ENCODE measurements at regions not wholly inside any gene's neighbourhood (a gene's known extent, or its start where the extent isn't known, plus 50 kb on each side); places are given as distances from the start of the nearest gene placed in this dataset.

DNA sequence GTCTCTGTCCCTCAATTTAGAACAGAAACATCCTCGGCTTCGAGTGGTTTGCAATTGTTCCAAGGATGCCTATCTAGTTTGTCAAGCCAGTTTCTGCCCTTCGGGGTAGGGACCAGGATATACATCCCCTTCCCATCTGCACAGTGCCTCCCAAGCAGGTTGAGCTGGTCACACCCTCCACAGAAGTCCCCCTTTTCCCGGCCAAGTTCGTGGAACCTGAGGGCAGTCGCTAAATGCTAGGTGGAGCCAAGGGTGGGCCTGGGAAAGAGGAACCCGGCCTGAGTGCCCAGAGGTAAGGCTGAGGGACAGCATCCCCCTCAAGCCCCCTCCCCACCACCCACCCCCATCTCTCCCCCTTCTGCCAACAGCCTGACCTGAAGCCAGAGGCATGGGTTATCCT, 62.4 kb upstream of the NANOS1 start:
- TF ChIP-seq, protein P1, sequence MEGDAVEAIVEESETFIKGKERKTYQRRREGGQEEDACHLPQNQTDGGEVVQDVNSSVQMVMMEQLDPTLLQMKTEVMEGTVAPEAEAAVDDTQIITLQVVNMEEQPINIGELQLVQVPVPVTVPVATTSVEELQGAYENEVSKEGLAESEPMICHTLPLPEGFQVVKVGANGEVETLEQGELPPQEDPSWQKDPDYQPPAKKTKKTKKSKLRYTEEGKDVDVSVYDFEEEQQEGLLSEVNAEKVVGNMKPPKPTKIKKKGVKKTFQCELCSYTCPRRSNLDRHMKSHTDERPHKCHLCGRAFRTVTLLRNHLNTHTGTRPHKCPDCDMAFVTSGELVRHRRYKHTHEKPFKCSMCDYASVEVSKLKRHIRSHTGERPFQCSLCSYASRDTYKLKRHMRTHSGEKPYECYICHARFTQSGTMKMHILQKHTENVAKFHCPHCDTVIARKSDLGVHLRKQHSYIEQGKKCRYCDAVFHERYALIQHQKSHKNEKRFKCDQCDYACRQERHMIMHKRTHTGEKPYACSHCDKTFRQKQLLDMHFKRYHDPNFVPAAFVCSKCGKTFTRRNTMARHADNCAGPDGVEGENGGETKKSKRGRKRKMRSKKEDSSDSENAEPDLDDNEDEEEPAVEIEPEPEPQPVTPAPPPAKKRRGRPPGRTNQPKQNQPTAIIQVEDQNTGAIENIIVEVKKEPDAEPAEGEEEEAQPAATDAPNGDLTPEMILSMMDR (IDR thresholded peaks at IDR 0.05): no peak
- peak; percentile 33 for DNase-seq (ENCODE audit: low spot score)

DNA sequence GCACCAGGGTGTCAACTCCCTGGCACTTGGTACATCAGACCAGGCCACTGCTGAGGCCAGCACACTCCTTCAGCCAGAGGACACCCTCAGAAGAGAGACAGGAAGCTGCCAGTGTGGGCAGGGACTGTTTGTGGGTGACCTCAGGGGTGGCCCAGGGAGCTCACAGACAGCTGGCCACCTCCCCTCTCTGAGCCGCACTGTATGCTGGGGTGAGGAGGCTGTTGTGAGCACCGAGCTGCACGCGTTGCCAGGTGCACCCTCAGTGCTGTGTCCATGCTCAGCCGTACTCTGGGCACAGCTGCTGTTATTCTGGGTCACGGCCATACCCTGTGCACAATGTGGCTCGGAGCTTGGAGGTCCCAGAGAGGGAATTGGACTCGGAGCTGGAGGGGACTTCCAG, 61.5 kb upstream of the NANOS1 start:
- DNase-seq (ENCODE audit: low spot score): peak; percentile 47
- TF ChIP-seq, protein P1 (IDR thresholded peaks at IDR 0.05): no peak
- H3K27ac ChIP-seq: no peak overlapping the region
- H3K4me3 ChIP-seq: no peak overlapping the region

More for the DNA sequence above, 62.4 kb upstream of the NANOS1 start:
- Histone ChIP-seq H3K4me3 (no peak overlapping the region), H3K27ac (no peak overlapping the region)

DNA sequence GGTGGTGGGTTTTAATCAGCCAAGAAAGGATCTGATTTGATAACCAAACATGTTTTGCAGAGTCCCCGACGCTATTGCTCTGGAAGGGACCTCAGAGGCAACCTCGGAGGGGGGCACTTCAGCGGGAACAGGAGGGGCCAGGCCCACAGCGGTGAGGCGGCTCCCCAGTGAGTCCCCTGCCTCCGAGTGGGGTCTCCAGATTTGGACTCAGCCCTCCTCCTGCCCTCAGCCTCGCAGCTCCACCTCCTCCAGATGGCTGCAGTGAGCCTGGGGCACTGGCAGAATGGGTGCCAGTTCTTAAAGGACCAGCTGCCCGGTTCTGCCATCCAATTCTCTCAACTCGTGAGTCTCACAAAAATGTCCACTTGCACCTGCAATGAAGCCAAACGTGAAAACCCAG, 61.0 kb upstream of the NANOS1 start:
- TF ChIP-seq, protein P1 (IDR thresholded peaks at IDR 0.05): no peak
- Histone ChIP-seq H3K27ac (no peak overlapping the region), H3K4me3 (no peak overlapping the region)
- DNase-seq (ENCODE audit: low spot score): peak; percentile 56

DNA sequence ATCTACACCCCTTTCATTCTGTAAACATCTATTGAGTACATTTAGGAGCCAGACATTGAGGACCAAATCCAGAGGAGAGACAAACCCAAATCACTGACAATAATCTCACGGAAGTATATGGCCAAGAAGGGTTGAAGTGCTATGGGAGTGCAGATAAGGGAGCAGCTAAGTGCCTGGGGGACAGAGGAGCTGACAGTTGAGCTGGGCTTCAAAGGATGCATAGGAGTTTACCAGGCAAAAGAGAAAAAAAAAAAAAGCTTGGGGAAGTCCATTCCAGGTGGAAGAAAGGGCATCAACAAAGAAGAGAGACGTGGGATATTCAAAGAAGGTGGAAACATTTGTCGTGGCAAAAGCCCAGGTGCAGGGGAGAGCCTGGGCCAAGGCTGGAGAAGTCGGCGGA, 60.5 kb upstream of the NANOS1 start:
- TF ChIP-seq, protein P1 (IDR thresholded peaks at IDR 0.05): no peak
- DNase-seq (ENCODE audit: low spot score): peak; percentile 17
- H3K27ac ChIP-seq: no peak overlapping the region
- H3K4me3 ChIP-seq: no peak overlapping the region

DNA sequence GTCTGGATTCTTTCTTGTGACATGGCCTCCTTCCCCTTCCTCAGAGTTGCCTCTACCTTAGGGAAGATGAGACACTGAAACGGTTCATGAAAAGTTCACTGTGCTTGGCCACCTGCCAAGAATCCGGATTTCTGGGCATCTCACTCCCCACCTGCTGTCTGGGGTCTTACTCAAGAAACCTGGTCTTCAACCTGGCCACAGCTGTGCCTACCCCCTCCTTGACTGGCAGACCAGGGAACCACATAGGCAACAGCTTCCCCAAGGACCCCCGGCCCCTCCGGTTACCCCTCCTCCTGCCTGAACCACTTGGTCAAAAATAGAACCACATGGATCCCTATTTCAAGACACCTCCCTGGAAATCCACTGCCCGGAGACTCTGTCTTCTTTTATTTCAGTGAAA, 58.7 kb upstream of the NANOS1 start:
- DNase-seq (ENCODE audit: low spot score): peak; percentile 50
- Histone ChIP-seq H3K4me3 (no peak overlapping the region), H3K27ac (no peak overlapping the region)
- TF ChIP-seq, protein P1 (IDR thresholded peaks at IDR 0.05): no peak

DNA sequence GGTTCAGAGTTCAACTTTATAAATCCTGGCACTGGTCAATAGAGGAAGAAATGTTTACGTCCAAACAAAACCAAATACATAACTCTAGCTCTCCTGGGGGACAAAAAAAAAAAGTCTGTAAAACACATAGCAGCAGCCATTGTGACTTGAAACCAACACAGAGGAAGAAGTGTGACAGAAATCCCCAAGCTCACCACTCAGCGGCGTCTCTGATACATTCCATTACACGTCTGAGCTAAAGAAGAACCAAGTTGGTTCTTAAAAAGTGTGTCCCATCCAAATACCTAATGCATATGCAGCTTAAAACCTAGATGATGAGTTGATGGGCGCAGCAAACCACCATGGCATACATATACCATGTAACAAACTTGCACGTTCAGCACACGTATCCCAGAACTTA, 58.3 kb upstream of the NANOS1 start:
- DNase-seq (ENCODE audit: low spot score): peak; percentile 19
- TF ChIP-seq, protein P1 (IDR thresholded peaks at IDR 0.05): no peak
- Histone ChIP-seq H3K27ac (no peak overlapping the region), H3K4me3 (no peak overlapping the region)

DNA sequence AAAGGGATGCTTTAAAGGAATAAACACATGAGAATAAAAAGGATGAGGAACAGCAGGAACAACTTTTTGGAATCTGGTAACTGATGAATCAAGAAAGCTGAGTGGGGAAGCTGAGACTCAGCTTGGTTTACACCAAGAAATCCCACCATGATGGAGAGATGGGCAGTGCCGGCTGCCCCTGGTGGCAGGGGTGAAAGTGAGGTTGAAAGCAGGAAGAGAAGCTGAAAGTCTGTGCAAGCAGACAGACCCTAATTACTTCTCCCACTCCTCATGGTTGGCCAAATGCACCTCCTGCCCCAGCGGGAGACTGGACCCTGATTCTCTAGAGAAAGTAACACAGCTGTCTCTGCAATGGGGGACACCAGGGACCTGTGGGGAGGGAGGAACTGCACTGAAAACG, 57.6 kb upstream of the NANOS1 start:
- TF ChIP-seq, protein P1 (IDR thresholded peaks at IDR 0.05): no peak
- Histone ChIP-seq H3K4me3 (no peak overlapping the region), H3K27ac (no peak overlapping the region)
- DNase-seq (ENCODE audit: low spot score): no peak
